Activated T-cell treated with anti-CD3 and anti-CD28 coated beads, Interleukin-2, amount 50 U/mL, for 72 hours (primary cell): ENCODE measurements at regions not wholly inside any gene's neighbourhood (a gene's known extent, or its start where the extent isn't known, plus 50 kb on each side); places are given as distances from the start of the nearest gene placed in this dataset.
"Not testable (repeated sequence)": the region's sequence is repeated elsewhere in the genome, so short reads cannot be mapped to it uniquely, and the experiment has no call there.

Experiments used
- ATAC-seq, 2 donors: fragments of 150-1000 bp; cut with Tn5 transposase; replicated peaks in 1 of 2; 2 replicates each; pipeline ENCODE4 v1.10.0; 2021; ENCODE audit warnings: moderate library complexity in 2 of 2, mild to moderate bottlenecking in 1 of 2
- DNase-seq, 2 donors: peaks; one replicate each; pipeline ENCODE4 v3.0.0; 2021 to 2022; ENCODE audit warnings: mixed read lengths in 1 of 2
- H3K27ac Mint-ChIP-seq: one replicate; pipeline ENCODE4 v1.8.0; 2022; ENCODE audit warnings: mild to moderate bottlenecking, moderate library complexity, mixed read lengths
- H3K27me3 Mint-ChIP-seq: one replicate; pipeline ENCODE4 v1.8.0; 2022; ENCODE audit warnings: low read depth, mixed read lengths
- H3K36me3 Mint-ChIP-seq, 2 donors: one replicate each; pipeline ENCODE4 v1.8.0; 2022; ENCODE audit warnings: mixed read lengths in 2 of 2, mild to moderate bottlenecking in 1 of 2; ENCODE audit not compliant: insufficient read depth in 2 of 2
- H3K4me1 Mint-ChIP-seq: one replicate; pipeline ENCODE4 v1.8.0; 2022; ENCODE audit warnings: low read depth, mixed read lengths
- H3K4me3 Mint-ChIP-seq, 2 donors: one replicate each; pipeline ENCODE4 v1.8.0; 2022; ENCODE audit warnings: mild to moderate bottlenecking in 2 of 2, mixed read lengths in 2 of 2, moderate library complexity in 2 of 2
- H3K9me3 Mint-ChIP-seq, 2 donors: one replicate each; pipeline ENCODE4 v1.8.0; 2022; ENCODE audit warnings: mixed read lengths in 2 of 2

DNA sequence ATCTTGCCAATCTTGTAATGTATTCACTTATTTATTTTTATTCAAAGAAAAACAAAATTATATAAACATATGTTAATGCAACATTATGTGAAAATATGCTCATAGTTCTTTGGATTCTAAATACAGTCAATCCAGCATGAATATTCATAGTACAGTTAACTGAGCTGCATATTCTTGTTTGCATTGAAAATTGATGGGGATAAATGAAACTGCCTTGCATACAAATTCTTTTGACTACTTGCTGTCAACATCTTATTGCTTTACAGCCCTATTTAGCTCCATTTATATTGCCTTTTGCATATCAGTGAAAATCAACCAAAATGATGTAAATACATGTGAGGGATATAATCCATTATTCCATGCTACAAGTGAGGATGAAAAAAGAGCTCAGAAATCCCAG is 135.3 kb downstream of the CCER1 start:
- Mint-ChIP-seq H3K4me3 (no peak overlapping the region), H3K27me3 (no peaks in the 10 kb centered on the region), H3K9me3 (peaks cover 0 to 2% of the 10 kb centered on the region in 2 donors), H3K36me3 (no peaks in the 10 kb centered on the region), H3K4me1 (no peaks in the 10 kb centered on the region), H3K27ac (no peak overlapping the region)
- ATAC-seq: no peak
- no peak for DNase-seq

DNA sequence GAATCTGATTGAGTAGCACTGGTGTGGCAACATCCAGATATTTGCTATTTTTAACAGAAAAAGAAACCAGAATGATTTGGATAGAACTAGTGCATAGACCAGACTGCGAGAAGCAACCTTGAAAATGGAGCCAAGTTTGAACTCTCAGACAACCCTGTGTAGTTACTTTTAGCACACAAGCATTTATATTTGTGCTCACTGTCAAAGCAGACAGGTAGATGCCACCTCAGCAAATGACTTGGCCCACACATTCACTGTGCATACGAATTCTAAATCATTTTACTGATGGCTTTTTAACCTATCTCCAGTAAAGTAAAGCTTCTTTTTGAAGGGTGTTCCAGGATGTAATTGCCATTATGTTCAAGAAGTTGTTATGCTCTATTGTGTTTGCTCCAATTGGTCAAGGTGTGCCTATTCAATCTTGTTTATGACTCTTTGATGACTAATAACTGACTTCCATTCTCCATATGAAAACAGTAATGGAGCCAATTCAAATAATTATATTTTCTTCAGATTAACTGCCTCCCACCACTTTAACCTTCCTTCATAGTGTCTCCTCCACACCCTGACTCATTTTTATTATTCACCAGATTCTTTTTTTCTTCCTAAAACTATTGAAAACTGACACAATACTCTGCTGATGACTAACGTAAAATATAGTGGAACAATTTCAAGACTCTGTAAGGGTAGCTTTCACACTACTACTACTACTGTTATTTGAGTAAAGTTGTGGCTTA is 138.5 kb downstream of the CCER1 start:
- Mint-ChIP-seq H3K27ac (no peak overlapping the region), H3K27me3 (no peaks in the 10 kb centered on the region), H3K4me3 (no peak overlapping the region), H3K36me3 (no peaks in the 10 kb centered on the region), H3K4me1 (no peaks in the 10 kb centered on the region), H3K9me3 (peaks cover 0 to 2% of the 10 kb centered on the region in 2 donors)
- ATAC-seq: no peak
- no peak for DNase-seq

DNA sequence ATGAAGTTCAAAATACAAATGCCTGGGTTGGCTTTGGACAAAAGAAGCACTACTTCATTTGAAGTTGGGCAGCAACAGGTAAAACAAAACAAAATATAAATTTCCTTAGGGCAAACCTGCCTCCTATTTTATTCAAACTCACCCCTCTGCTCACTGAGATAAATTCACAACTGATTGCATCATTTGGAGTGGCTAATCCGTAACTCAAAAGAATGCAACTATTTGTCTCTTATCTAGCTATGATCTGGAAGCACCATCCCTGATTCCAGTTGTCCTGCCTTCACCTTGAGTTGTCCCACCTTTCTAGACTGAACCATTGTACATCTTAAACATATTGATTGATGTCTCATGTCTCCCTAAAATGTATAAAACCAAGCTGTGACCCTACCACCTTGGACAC is 145.0 kb downstream of the CCER1 start:
- no peak overlapping the region for H3K4me3 Mint-ChIP-seq
- H3K9me3 Mint-ChIP-seq: no peaks in the 10 kb centered on the region
- H3K4me1 Mint-ChIP-seq: no peaks in the 10 kb centered on the region
- no peaks in the 10 kb centered on the region for H3K36me3 Mint-ChIP-seq
- no peak overlapping the region for H3K27ac Mint-ChIP-seq
- ATAC-seq: no peak
- no peaks in the 10 kb centered on the region for H3K27me3 Mint-ChIP-seq
- no peak for DNase-seq

DNA sequence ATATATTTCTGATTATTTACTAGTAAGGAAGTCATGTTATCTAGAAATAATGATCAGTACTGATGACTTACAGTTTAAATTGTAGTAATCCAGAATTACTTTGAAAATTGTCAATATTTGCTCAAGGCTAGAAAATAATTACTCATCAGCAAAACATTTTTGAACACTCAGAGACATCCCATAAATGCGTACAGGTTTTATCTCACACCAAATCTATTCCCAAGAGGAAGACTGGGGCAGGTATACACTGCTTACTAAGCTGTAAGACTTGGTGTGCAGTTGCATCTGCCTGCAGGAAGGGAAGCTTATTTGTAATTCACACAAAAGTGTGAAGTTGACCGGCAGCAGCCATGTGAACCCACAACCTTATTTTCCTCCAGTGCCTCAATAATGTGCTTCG is 146.4 kb downstream of the CCER1 start:
- no peak for ATAC-seq
- Mint-ChIP-seq H3K4me3 (no peak overlapping the region), H3K9me3 (no peaks in the 10 kb centered on the region), H3K27me3 (no peaks in the 10 kb centered on the region), H3K27ac (no peak overlapping the region), H3K4me1 (no peaks in the 10 kb centered on the region), H3K36me3 (no peaks in the 10 kb centered on the region)
- no peak for DNase-seq

DNA sequence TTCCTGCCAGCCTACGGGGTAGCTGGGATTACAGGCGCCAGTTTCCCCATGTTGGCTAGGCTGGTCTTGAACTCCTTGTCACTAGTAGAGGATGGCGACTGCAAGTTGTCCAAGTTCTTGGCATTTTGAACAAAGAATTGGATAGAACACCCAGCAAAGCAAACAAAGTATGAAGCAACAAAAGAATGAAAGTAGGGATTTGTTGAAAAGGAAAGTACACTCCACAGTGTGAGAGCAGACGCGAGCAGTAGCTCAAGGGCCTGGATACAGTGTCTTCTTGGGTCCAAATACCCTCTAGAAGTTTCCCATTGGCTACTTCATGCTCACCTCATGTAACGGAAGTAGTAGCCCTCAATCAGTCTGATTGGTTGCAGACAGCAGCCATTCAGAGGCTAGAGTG is 152.2 kb downstream of the CCER1 start:
- no peaks in the 10 kb centered on the region for H3K9me3 Mint-ChIP-seq
- H3K4me1 Mint-ChIP-seq: no peaks in the 10 kb centered on the region
- ATAC-seq (no peak), DNase-seq (no peak)
- H3K36me3 Mint-ChIP-seq: no peaks in the 10 kb centered on the region
- H3K4me3 Mint-ChIP-seq: no peak overlapping the region
- no peak overlapping the region for H3K27ac Mint-ChIP-seq
- no peaks in the 10 kb centered on the region for H3K27me3 Mint-ChIP-seq

DNA sequence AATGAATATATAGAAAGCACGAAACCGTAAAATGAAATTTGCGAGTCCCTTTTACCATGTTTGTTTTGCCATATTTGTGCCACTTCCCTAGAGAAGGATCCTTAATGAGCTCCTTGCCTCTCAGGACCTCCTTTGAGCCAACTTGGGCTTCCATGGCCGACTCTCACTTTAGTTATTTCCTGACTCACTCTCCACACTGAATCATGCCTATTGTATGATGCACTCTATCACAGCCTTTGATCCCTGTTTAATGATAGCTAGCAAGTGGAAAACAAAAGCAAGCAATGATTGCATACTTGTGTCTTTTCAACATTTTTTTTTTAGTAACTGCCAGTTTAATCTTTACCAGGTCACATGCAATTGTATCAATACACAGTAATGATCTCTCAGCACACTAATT is 153.2 kb downstream of the CCER1 start:
- H3K27me3 Mint-ChIP-seq: no peaks in the 10 kb centered on the region
- no peaks in the 10 kb centered on the region for H3K4me1 Mint-ChIP-seq
- no peak for DNase-seq
- no peaks in the 10 kb centered on the region for H3K9me3 Mint-ChIP-seq
- H3K36me3 Mint-ChIP-seq: no peaks in the 10 kb centered on the region
- no peak for ATAC-seq
- H3K27ac Mint-ChIP-seq: no peak overlapping the region
- H3K4me3 Mint-ChIP-seq: no peak overlapping the region

DNA sequence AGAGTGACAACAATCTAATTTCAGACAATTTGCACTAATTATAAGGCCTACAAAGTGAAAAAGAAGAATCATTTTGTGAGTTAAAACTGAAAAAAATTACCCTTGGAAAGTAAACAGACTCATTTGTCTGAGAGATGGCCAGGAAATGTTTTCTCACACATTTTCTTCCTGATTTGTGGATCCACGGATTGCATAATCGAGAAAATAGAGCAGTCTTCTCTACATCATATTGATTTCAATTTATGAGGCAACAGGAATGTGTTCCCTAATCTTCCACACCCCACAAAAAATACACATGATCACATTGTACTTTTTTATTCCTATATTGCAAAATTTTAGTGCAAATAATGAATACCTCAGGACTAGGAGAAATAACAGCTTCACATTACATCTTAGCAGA is 160.8 kb downstream of the CCER1 start:
- DNase-seq (no peak), ATAC-seq (no peak)
- no peak overlapping the region for H3K4me3 Mint-ChIP-seq
- H3K27ac Mint-ChIP-seq: no peak overlapping the region
- H3K4me1 Mint-ChIP-seq: no peaks in the 10 kb centered on the region
- H3K9me3 Mint-ChIP-seq: peaks cover 0 to 2% of the 10 kb centered on the region in 2 donors
- H3K36me3 Mint-ChIP-seq: no peaks in the 10 kb centered on the region
- H3K27me3 Mint-ChIP-seq: no peaks in the 10 kb centered on the region

DNA sequence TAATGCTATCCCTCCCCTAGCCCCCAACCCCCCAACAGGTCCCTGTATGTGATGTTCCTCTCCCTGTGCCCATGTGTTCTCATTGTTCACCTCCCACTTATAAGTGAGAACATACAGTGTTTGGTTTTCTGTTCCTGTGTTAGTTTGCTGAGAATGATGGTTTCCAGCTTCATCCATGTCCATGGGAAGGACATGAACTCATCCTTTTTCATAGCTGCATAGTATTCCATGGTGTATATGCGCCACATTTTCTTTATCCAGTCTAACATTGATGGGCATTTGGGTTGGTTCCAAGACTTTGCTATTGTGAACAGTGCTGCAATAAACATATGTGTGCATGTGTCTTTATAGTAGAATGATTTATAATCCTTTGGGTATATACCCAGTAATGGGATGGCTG is 162.3 kb downstream of the CCER1 start:
- DNase-seq, ATAC-seq, H3K4me3 Mint-ChIP-seq, H3K27me3 Mint-ChIP-seq, H3K4me1 Mint-ChIP-seq, H3K27ac Mint-ChIP-seq, H3K9me3 Mint-ChIP-seq, H3K36me3 Mint-ChIP-seq: not testable (repeated sequence)

DNA sequence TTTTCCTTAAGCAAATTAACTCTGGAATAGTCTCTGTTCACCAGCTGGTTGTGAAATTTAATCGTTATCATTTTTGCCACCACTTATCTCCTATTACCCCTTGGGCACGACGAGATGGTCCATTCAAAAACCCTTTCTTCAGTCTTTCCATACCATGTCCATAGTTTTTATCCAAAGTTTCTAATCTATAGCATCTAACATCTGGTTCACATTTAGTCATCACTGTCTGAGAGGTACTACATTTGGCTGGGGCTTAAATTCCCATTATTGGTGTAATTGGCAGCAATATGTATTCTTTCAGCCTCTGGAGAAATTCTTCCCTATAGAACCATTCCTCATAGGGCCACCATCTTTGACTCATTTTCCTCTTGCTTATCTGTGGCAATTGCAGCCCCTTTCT is 163.5 kb downstream of the CCER1 start:
- peaks cover 0 to 2% of the 10 kb centered on the region in 2 donors for H3K9me3 Mint-ChIP-seq
- H3K27me3 Mint-ChIP-seq: no peaks in the 10 kb centered on the region
- H3K4me1 Mint-ChIP-seq: no peaks in the 10 kb centered on the region
- H3K4me3 Mint-ChIP-seq: no peak overlapping the region
- no peaks in the 10 kb centered on the region for H3K36me3 Mint-ChIP-seq
- DNase-seq (no peak), ATAC-seq (no peak)
- no peak overlapping the region for H3K27ac Mint-ChIP-seq

DNA sequence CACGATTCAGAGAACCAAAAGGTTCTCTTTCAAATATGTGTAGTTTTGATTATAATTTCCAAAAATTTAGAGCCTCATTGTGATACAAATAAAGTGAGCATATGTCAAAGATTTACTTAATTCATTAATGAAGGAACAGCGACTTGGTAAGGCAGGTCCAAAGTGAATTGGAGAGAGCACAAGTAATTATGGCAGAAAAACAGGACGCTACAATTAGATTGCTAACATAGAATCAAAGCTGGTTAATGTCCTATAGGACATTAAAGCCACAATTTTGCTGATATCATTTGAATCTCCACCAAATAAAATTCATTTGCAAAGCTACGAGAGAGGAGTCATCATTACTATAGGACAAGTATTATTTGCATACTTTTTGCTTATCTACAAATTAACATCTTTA is 164.2 kb downstream of the CCER1 start:
- Mint-ChIP-seq H3K4me3 (no peak overlapping the region), H3K4me1 (no peaks in the 10 kb centered on the region)
- ATAC-seq: no peak

DNA sequence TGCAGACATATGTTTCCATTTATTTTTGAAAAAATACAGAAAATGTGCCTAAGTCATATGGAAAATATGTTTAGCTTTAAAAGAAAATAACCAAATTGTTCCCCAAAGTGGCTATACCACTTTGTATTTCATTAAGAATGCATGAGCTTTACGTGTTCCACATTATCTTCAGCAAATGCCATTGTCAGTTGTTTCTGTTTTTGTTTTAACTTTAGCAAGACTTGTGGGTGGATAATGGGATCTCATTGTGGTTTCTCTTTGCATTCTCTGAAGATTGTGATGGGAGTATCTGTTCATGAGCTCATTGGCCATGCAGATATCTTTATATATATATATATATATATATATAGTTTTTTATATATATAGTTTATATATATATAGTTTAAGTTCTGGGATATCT is 181.5 kb downstream of the CCER1 start:
- Mint-ChIP-seq H3K27me3 (no peaks in the 10 kb centered on the region), H3K36me3 (no peaks in the 10 kb centered on the region), H3K4me1 (no peaks in the 10 kb centered on the region), H3K27ac (no peak overlapping the region), H3K4me3 (no peak overlapping the region), H3K9me3 (no peaks in the 10 kb centered on the region)
- ATAC-seq (no peak), DNase-seq (no peak)

More for the DNA sequence above, 164.2 kb downstream of the CCER1 start:
- DNase-seq: no peak
- no peaks in the 10 kb centered on the region for H3K27me3 Mint-ChIP-seq
- H3K36me3 Mint-ChIP-seq: no peaks in the 10 kb centered on the region
- peaks cover 2% of the 10 kb centered on the region in 2 donors for H3K9me3 Mint-ChIP-seq
- no peak overlapping the region for H3K27ac Mint-ChIP-seq

DNA sequence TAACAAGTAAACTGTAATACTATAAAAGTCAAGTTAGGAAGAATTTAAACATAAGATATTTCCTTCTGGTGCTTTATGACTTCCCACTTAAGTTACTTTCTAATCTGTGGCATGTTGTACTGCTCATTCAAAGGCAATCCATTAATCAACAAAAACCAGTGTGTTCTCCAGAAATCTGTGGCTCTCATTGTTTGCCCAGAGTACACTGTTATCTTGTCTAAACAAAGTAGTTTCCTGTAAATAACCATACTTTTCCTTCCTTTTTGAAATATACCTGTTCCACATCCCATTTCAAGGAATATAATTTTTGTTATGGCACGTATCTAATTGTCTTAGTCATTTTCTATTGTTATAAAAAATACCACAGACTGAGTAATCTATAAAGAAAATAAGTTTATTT is 184.1 kb downstream of the CCER1 start:
- no peak overlapping the region for H3K4me3 Mint-ChIP-seq
- DNase-seq: no peak
- no peaks in the 10 kb centered on the region for H3K4me1 Mint-ChIP-seq
- H3K27me3 Mint-ChIP-seq: no peaks in the 10 kb centered on the region
- no peaks in the 10 kb centered on the region for H3K9me3 Mint-ChIP-seq
- no peak overlapping the region for H3K27ac Mint-ChIP-seq
- ATAC-seq: no peak
- H3K36me3 Mint-ChIP-seq: no peaks in the 10 kb centered on the region

DNA sequence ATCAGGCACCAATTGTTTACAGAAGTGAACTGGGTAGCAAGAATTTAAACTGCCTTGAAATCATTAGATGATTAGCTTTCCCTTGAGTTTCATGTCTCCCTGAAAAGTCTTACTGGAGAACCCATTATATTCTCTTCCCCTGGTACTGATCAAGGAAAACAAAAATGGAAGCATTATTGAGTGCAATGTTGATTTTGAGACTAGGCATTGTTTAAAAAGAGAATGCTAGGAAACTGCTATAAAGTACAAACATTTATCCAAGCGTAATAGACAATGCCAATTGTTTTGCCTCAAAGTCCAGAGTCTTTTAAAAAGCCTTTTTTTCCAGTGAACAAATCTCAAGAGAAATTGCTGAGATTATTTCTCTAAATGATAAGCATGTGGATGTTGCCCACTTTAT is 197.0 kb downstream of the CCER1 start:
- Mint-ChIP-seq H3K27me3 (no peaks in the 10 kb centered on the region), H3K4me1 (no peaks in the 10 kb centered on the region), H3K36me3 (no peaks in the 10 kb centered on the region), H3K9me3 (peaks cover 0 to 3% of the 10 kb centered on the region in 2 donors), H3K27ac (no peak overlapping the region), H3K4me3 (no peak overlapping the region)
- ATAC-seq (no peak), DNase-seq (no peak)

DNA sequence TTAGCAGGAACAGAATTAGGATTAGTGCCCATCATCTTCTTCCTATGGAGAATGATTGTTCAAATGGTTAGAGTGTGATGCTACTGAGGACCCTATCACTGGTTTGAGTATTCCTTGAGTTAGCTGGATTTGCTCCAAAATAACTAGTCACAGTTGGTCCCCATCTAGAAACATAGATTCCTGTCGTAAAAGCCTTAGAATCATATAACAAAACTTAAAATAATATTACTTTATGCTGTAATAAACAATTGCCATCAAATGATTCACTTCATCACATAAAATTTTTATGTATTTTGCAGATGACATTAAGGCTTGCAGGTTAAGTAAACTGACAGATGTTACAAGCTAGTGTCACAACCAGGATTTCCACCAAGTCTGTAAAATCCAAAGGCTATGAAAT is 209.8 kb downstream of the CCER1 start:
- Mint-ChIP-seq H3K27me3 (no peaks in the 10 kb centered on the region), H3K36me3 (no peaks in the 10 kb centered on the region), H3K27ac (no peak overlapping the region), H3K9me3 (peaks cover 3 to 9% of the 10 kb centered on the region in 2 donors), H3K4me1 (no peaks in the 10 kb centered on the region), H3K4me3 (no peak overlapping the region)
- ATAC-seq (no peak), DNase-seq (no peak)
